HEK293 (cell line): ENCODE measurements at regions not wholly inside any gene's neighbourhood (a gene's known extent, or its start where the extent isn't known, plus 50 kb on each side); places are given as distances from the start of the nearest gene placed in this dataset.
"Not testable (repeated sequence)": the region's sequence is repeated elsewhere in the genome, so short reads cannot be mapped to it uniquely, and the experiment has no call there.

ENCODE experiments used
- CTCF ChIA-PET: fragments of 350-600 bp; formaldehyde crosslinking; extraction: SDS; loops from one replicate; lab custom pipeline; 2021; ENCODE audit warnings: antibody characterized with exemption; lab: Yijun Ruan, JAX
- POLR2A ChIA-PET: fragments of 300-600 bp; formaldehyde crosslinking; extraction: SDS; loops from one replicate; lab custom pipeline; 2020; ENCODE audit warnings: antibody characterized with exemption, inconsistent platforms; lab: Yijun Ruan, JAX
- H3K27ac ChIP-seq: fragments of 200-500 bp; sonication (Bioruptor generic); 2 replicates; pipeline ENCODE4 v1.5.1; 2014; ENCODE audit warnings: low read depth, low read length, control low read depth, inconsistent platforms; ENCODE audit errors: extremely low read depth
- H3K36me3 ChIP-seq, 2 experiments: fragments of 200-500 bp in 1 of 2; sonication (Bioruptor generic) in 1 of 2; 1 replicate in 1 of 2; 2 replicates in 1 of 2; pipeline ENCODE4 v1.5.1; 2014 to 2017; ENCODE audit warnings: inconsistent platforms in 2 of 2, low read length in 2 of 2; ENCODE audit not compliant: control insufficient read depth in 2 of 2, insufficient read depth in 1 of 2
- H3K4me1 ChIP-seq: fragments of 200-500 bp; sonication (Bioruptor generic); 2 replicates; pipeline ENCODE4 v1.5.1; 2014; ENCODE audit warnings: mild to moderate bottlenecking, low read length, inconsistent platforms; ENCODE audit not compliant: control insufficient read depth, insufficient read depth
- H3K4me3 ChIP-seq: 2 replicates; pipeline ENCODE4 v1.5.1; 2011; ENCODE audit warnings: low read depth, mild to moderate bottlenecking, control low read depth, low read length, moderate library complexity
- H3K9me3 ChIP-seq: fragments of 200-500 bp; sonication (Bioruptor generic); 2 replicates; pipeline ENCODE4 v1.5.1; 2014; ENCODE audit warnings: low read depth, low read length, inconsistent platforms; ENCODE audit not compliant: control insufficient read depth, insufficient read depth
- EGR2 ChIP-seq: fragments of 450-650 bp; formaldehyde crosslinking; IDR thresholded peaks from 2 replicates; pipeline ENCODE4 v1.5.1; 2016; ENCODE audit warnings: low read depth, missing biosample characterization, missing genetic modification characterization
- FEZF1 ChIP-seq: fragments of 450-650 bp; formaldehyde crosslinking; IDR thresholded peaks from 2 replicates; pipeline ENCODE4 v1.5.1; 2016; ENCODE audit warnings: missing biosample characterization, missing genetic modification characterization
- MEIS1 ChIP-seq: sonication (generic); formaldehyde crosslinking; IDR thresholded peaks from 2 replicates; pipeline ENCODE4 v1.8.1; 2022; ENCODE audit warnings: missing genetic modification reagents, mild to moderate bottlenecking, borderline replicate concordance
- OVOL3 ChIP-seq: fragments of 450-650 bp; formaldehyde crosslinking; IDR thresholded peaks from 2 replicates; pipeline ENCODE4 v1.5.1; 2016; ENCODE audit warnings: missing biosample characterization, missing genetic modification characterization
- SALL2 ChIP-seq: fragments of 450-650 bp; formaldehyde crosslinking; IDR thresholded peaks from 2 replicates; pipeline ENCODE4 v1.5.0; 2017; ENCODE audit warnings: missing biosample characterization, mild to moderate bottlenecking, missing genetic modification characterization, borderline replicate concordance
- SETDB1 ChIP-seq: IDR thresholded peaks from one replicate; pipeline ENCODE4 v1.6.1; 2017; ENCODE audit warnings: mild to moderate bottlenecking, low read length, moderate library complexity, mixed read lengths; ENCODE audit not compliant: insufficient read length
- YY1 ChIP-seq: fragments of 450-650 bp; formaldehyde crosslinking; IDR thresholded peaks from 2 replicates; pipeline ENCODE4 v1.5.1; 2018; ENCODE audit warnings: missing biosample characterization, missing genetic modification characterization
- YY2 ChIP-seq: fragments of 450-650 bp; formaldehyde crosslinking; IDR thresholded peaks from 2 replicates; pipeline ENCODE4 v1.5.1; 2016; ENCODE audit warnings: missing biosample characterization, missing genetic modification characterization
- ZBTB17 ChIP-seq: fragments of 450-650 bp; formaldehyde crosslinking; IDR thresholded peaks from 2 replicates; pipeline ENCODE4 v1.5.1; 2016; ENCODE audit warnings: missing biosample characterization, missing genetic modification characterization
- ZNF112 ChIP-seq: fragments of 450-650 bp; formaldehyde crosslinking; IDR thresholded peaks from 2 replicates; pipeline ENCODE4 v1.5.0; 2017; ENCODE audit warnings: missing biosample characterization, missing genetic modification characterization
- ZNF202 ChIP-seq: fragments of 450-650 bp; formaldehyde crosslinking; IDR thresholded peaks from 2 replicates; pipeline ENCODE4 v1.5.1; 2016; ENCODE audit warnings: missing biosample characterization, missing genetic modification characterization, borderline replicate concordance
- ZNF544 ChIP-seq: fragments of 450-650 bp; formaldehyde crosslinking; IDR thresholded peaks from 2 replicates; pipeline ENCODE4 v1.5.0; 2017; ENCODE audit warnings: missing biosample characterization, missing genetic modification characterization
- ZNF571 ChIP-seq: fragments of 450-650 bp; formaldehyde crosslinking; IDR thresholded peaks from 2 replicates; pipeline ENCODE4 v1.5.0; 2017; ENCODE audit warnings: missing biosample characterization, missing genetic modification characterization
- ZNF600 ChIP-seq: fragments of 450-650 bp; formaldehyde crosslinking; IDR thresholded peaks from 2 replicates; pipeline ENCODE4 v1.5.1; 2016; ENCODE audit warnings: missing biosample characterization, missing genetic modification characterization
- ZSCAN30 ChIP-seq: fragments of 450-650 bp; IDR thresholded peaks from 2 replicates; pipeline ENCODE4 v1.5.1; 2018; ENCODE audit warnings: missing biosample characterization, mild to moderate bottlenecking, missing genetic modification characterization, moderate library complexity
- TF ChIP-seq, protein P1 (sequence below): fragments of 450-650 bp; formaldehyde crosslinking; IDR thresholded peaks from 2 replicates; pipeline ENCODE4 v1.5.1; 2016; ENCODE audit warnings: missing biosample characterization, missing genetic modification characterization, low read depth
- TF ChIP-seq, protein P2 (sequence below): fragments of 450-650 bp; formaldehyde crosslinking; IDR thresholded peaks from 2 replicates; pipeline ENCODE4 v1.5.1; 2016; ENCODE audit warnings: missing biosample characterization, missing genetic modification characterization
- TF ChIP-seq, protein P3 (sequence below): IDR thresholded peaks from 2 replicates; pipeline ENCODE4 v1.6.1; 2011; ENCODE audit warnings: mild to moderate bottlenecking, low read depth, low read length, borderline replicate concordance

DNA sequence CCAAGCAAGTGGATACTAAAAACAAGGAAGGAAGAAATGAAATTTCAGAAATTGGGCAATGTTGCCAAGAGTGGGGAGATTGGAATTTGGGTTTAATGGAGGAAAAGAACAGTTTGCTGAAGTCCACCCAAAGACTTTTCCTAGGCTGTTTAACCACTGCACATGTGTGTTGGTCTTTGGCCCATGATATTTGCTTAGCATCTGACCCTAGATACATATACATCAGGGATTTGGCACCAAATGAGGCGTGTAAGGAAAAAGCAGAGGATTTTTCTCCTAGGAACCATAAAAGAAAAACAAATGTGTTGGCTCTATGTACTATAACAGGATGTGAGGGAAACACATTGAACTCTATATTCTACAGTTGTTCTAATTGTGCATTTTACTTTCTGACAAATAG is 80.7 kb upstream of the CD28 start:
- Histone ChIP-seq H3K27ac (no peak overlapping the region), H3K36me3 (no peaks in the 10 kb centered on the region), H3K4me1 (0 out of 2 replicates have a peak, but pooled peaks cover 2% of the 10 kb centered on the region), H3K9me3 (no peaks in the 10 kb centered on the region), H3K4me3 (no peak overlapping the region)
- TF ChIP-seq OVOL3 (tag by site-specific recombination): no peak
- ChIA-PET POLR2A (no interaction called here), CTCF (interaction anchor here (0.6 to 0.7 kb wide), 2 partner anchors 42 to 156 kb away, joined by 3 to 4 read pairs; no protein-coding TSS in a partner anchor)

DNA sequence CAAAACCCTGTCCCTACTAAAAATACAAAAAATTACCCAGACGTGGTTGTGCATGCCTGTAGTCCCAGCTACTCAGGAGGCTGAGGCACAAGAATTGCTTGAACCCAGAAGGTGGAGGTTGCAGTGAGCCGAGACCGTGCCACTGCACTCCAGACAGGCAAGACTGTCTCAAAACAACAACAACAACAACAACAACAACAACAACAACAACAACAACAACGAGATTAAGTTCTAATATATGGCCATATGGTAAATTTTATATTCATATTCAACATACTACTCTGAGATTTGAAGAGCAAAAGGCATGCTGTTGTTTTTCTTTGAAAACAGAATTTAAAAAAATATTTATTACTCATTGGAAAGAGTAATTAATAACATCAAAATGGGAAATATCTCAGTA is 80.2 kb upstream of the CD28 start:
- H3K9me3 ChIP-seq, CTCF ChIA-PET, H3K4me3 ChIP-seq, H3K36me3 ChIP-seq, H3K4me1 ChIP-seq, H3K27ac ChIP-seq, POLR2A ChIA-PET: not testable (repeated sequence)

DNA sequence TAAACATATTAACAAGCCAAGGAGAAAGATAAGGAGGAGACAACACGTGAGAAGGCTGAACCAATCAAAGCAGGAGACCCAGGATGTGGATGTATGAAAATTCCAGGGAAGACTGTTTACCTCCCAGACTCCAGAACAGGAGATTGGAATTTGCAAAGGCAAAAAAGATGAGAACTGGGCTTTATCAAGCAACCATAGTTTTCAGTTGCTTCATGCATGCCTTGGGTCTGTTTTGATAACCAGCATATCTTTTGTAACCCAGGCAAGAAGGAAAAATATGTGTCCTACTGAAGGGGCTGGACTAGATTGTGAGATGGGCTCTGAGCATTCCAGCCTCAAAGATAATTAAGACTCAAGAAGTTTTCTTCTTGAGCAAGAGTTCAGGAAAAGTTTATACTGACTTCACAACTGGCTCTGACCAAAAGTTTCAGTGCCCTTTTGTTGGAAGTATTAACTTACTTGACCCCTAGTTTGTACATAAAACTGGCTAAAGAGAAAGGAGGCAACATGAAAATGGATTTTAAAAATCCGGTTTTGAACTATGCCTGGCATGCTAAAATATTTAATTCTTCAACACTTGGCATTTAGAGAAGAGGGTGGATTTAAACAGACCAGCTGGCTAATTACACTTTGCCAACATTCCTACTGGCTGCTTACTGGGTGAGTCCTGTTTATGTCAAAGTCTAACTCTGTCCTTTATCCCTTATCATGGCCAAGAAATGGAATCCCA is 79.3 kb upstream of the CD28 start:
- POLR2A ChIA-PET: no interaction called here

DNA sequence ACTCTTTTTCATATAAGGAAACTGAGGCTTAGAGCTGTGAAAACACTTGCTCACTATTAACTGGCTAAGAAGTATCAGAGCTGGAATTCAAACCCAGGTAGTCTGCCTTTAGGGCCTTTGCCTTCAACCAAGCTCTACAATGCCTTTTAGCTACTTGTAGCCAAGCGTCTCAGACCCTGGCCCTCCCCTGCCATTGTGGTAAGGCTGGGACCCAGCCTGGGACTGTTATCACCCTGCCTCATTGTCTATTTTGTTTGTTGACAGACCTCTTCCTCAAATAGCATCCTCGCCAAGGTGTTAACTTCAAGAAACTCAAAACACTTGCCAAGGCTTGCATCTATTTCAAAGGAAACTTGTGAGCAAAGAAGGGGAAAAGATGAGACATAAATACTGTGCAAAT is 76.7 kb upstream of the CD28 start:
- no peak overlapping the region for H3K27ac ChIP-seq
- H3K9me3 ChIP-seq: no peaks in the 10 kb centered on the region
- TF ChIP-seq MEIS1 (CRISPR knock-in tag) (no peak), YY2 (tag by site-specific recombination) (no peak), EGR2 (tag by site-specific recombination) (no peak), ZNF571 (tag by site-specific recombination) (no peak), ZNF600 (tag by site-specific recombination) (no peak), SETDB1 (no peak), ZNF112 (no peak), ZSCAN30 (tag by site-specific recombination) (no peak), ZNF544 (tag by site-specific recombination) (no peak), YY1 (tag by site-specific recombination) (no peak), ZNF202 (tag by site-specific recombination) (no peak)
- TF ChIP-seq, protein P1, sequence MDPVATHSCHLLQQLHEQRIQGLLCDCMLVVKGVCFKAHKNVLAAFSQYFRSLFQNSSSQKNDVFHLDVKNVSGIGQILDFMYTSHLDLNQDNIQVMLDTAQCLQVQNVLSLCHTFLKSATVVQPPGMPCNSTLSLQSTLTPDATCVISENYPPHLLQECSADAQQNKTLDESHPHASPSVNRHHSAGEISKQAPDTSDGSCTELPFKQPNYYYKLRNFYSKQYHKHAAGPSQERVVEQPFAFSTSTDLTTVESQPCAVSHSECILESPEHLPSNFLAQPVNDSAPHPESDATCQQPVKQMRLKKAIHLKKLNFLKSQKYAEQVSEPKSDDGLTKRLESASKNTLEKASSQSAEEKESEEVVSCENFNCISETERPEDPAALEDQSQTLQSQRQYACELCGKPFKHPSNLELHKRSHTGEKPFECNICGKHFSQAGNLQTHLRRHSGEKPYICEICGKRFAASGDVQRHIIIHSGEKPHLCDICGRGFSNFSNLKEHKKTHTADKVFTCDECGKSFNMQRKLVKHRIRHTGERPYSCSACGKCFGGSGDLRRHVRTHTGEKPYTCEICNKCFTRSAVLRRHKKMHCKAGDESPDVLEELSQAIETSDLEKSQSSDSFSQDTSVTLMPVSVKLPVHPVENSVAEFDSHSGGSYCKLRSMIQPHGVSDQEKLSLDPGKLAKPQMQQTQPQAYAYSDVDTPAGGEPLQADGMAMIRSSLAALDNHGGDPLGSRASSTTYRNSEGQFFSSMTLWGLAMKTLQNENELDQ: no peak
- TF ChIP-seq, protein P2, sequence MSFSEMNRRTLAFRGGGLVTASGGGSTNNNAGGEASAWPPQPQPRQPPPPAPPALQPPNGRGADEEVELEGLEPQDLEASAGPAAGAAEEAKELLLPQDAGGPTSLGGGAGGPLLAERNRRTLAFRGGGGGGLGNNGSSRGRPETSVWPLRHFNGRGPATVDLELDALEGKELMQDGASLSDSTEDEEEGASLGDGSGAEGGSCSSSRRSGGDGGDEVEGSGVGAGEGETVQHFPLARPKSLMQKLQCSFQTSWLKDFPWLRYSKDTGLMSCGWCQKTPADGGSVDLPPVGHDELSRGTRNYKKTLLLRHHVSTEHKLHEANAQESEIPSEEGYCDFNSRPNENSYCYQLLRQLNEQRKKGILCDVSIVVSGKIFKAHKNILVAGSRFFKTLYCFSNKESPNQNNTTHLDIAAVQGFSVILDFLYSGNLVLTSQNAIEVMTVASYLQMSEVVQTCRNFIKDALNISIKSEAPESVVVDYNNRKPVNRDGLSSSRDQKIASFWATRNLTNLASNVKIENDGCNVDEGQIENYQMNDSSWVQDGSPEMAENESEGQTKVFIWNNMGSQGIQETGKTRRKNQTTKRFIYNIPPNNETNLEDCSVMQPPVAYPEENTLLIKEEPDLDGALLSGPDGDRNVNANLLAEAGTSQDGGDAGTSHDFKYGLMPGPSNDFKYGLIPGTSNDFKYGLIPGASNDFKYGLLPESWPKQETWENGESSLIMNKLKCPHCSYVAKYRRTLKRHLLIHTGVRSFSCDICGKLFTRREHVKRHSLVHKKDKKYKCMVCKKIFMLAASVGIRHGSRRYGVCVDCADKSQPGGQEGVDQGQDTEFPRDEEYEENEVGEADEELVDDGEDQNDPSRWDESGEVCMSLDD: no peak
- TF ChIP-seq, protein P3, sequence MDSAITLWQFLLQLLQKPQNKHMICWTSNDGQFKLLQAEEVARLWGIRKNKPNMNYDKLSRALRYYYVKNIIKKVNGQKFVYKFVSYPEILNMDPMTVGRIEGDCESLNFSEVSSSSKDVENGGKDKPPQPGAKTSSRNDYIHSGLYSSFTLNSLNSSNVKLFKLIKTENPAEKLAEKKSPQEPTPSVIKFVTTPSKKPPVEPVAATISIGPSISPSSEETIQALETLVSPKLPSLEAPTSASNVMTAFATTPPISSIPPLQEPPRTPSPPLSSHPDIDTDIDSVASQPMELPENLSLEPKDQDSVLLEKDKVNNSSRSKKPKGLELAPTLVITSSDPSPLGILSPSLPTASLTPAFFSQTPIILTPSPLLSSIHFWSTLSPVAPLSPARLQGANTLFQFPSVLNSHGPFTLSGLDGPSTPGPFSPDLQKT: no peak
- 0 out of 2 replicates have a peak, but pooled peaks cover 5% of the 10 kb centered on the region for H3K4me1 ChIP-seq
- no peaks in the 10 kb centered on the region for H3K36me3 ChIP-seq
- ChIA-PET CTCF (no interaction called here), POLR2A (interaction anchor here (0.6 kb wide), 1 partner anchor 9 kb away, joined by 4 read pairs; no protein-coding TSS in a partner anchor)
- no peak overlapping the region for H3K4me3 ChIP-seq

More for the DNA sequence above, 79.3 kb upstream of the CD28 start:
- no peaks in the 10 kb centered on the region for H3K9me3 ChIP-seq
- H3K36me3 ChIP-seq: no peaks in the 10 kb centered on the region
- H3K4me3 ChIP-seq: no peak overlapping the region
- 0 out of 2 replicates have a peak, but pooled peaks cover 5% of the 10 kb centered on the region for H3K4me1 ChIP-seq
- CTCF ChIA-PET: no interaction called here
- no peak for TF ChIP-seq SALL2
- peak; percentile 51; the same call in 1 of the 2 replicates for TF ChIP-seq ZBTB17
- no peak for TF ChIP-seq FEZF1 (tag by site-specific recombination)
- TF ChIP-seq, all 188 proteins: peak for 1
- H3K27ac ChIP-seq: no peak overlapping the region
